IPS DF 6.9 (cell line): ENCODE measurements at regions not wholly inside any gene's neighbourhood (a gene's known extent, or its start where the extent isn't known, plus 50 kb on each side); places are given as distances from the start of the nearest gene placed in this dataset.
"Not testable (repeated sequence)": the region's sequence is repeated elsewhere in the genome, so short reads cannot be mapped to it uniquely, and the experiment has no call there.

Experiments used
- DNase-seq: peaks from one replicate; pipeline ENCODE4 v3.0.0-alpha.2; 2013; ENCODE audit warnings: low read depth, low spot score
- H3K27ac ChIP-seq: one replicate; pipeline ENCODE4 v1.5.1; 2013; ENCODE audit warnings: low read length, control low read depth
- H3K27me3 ChIP-seq: 2 replicates; pipeline ENCODE4 v1.6.1; 2013; ENCODE audit warnings: mild to moderate bottlenecking, low read length; ENCODE audit not compliant: control insufficient read depth, insufficient read depth
- H3K36me3 ChIP-seq: 2 replicates; pipeline ENCODE4 v1.6.1; 2013; ENCODE audit warnings: low read length; ENCODE audit not compliant: control insufficient read depth, insufficient read depth
- H3K4me1 ChIP-seq: 2 replicates; pipeline ENCODE4 v1.6.1; 2013; ENCODE audit warnings: low read length; ENCODE audit not compliant: control insufficient read depth, insufficient read depth
- H3K4me3 ChIP-seq: 2 replicates; pipeline ENCODE4 v1.5.1; 2013; ENCODE audit warnings: mild to moderate bottlenecking, low read length
- H3K9me3 ChIP-seq: 2 replicates; pipeline ENCODE4 v1.6.1; 2013; ENCODE audit warnings: low read length, inconsistent platforms; ENCODE audit not compliant: control insufficient read depth, insufficient read depth
- WGBS: extraction: QIAGEN DNeasy Blood & Tissue Kit; methylation state at CpG from one replicate; pipeline ENCODE4 v1.1.7; 2013; ENCODE audit warnings: mixed read lengths, missing lambda C conversion rate; ENCODE audit not compliant: insufficient read length, insufficient coverage; 5-methylcytosine and 5-hydroxymethylcytosine counted together

DNA sequence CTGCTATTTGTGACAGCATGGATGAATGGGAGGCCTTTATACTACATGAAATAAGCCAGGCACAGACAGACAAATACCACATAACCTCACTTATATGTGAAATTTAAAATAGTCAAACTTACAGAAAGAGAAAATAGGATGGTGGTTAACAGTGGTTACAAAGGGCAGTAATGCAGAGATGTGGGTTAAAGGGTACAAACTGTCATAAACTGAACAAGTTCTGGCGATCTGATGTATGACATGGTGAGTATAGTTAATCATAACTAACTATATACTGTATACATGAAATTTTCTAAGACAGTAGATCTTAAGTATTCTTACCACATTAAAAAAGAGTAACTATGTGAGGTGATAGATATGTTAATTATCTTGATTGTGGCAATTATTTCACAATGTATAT, 558.1 kb upstream of the ZNF804A start:
- Histone ChIP-seq H3K4me3 (no peak overlapping the region), H3K36me3 (no peaks in the 10 kb centered on the region), H3K9me3 (no peaks in the 10 kb centered on the region), H3K27me3 (no peaks in the 10 kb centered on the region), H3K27ac (no peak overlapping the region), H3K4me1 (no peaks in the 10 kb centered on the region)
- no peak for DNase-seq
- WGBS: no CpG with 5 or more reads among the region's 1 CpG

DNA sequence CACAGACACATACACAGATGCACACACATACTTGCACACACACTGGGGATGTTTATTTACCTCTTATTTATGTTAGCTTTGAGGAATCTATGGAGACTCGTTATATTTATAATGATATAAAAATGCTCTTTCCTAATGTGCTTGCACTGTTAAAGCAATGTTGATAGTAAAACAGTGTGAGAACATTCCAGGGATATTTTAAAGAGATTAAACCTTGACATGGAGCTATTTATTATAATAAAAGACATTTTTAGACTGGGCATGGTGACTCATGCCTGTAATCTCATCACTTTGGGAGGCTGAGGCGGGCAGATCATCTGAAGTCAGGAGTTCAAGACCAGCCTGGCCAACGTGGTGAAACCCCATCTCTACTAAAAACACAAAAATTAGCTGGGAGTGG, 557.3 kb upstream of the ZNF804A start:
- no peaks in the 10 kb centered on the region for H3K4me1 ChIP-seq
- no peaks in the 10 kb centered on the region for H3K9me3 ChIP-seq
- H3K27ac ChIP-seq: no peak overlapping the region
- no peaks in the 10 kb centered on the region for H3K36me3 ChIP-seq
- DNase-seq: no peak
- WGBS: no CpG with 5 or more reads among the region's 3 CpGs
- H3K4me3 ChIP-seq: no peak overlapping the region
- H3K27me3 ChIP-seq: no peaks in the 10 kb centered on the region

DNA sequence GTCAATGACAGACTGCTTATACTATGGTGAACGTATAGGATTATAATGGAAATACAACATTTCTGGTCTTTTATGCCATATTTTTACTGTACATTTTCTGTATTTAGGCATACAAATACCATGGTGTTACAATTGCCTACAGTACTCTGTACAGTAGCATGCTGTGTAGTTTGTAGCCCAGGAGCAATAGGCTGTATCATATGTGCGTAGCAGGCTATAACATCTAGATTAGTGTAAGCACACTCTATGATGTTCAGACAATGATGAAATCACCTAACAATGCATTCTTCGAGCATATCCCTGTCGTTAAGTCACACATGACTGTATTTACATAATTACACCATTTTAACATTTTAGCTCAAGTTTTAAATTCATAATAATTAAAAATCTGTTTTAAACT, 556.6 kb upstream of the ZNF804A start:
- no CpG with 5 or more reads among the region's 4 CpGs for WGBS
- Histone ChIP-seq H3K4me3 (no peak overlapping the region), H3K27ac (no peak overlapping the region), H3K9me3 (no peaks in the 10 kb centered on the region), H3K4me1 (no peaks in the 10 kb centered on the region), H3K27me3 (no peaks in the 10 kb centered on the region), H3K36me3 (no peaks in the 10 kb centered on the region)
- DNase-seq: no peak

DNA sequence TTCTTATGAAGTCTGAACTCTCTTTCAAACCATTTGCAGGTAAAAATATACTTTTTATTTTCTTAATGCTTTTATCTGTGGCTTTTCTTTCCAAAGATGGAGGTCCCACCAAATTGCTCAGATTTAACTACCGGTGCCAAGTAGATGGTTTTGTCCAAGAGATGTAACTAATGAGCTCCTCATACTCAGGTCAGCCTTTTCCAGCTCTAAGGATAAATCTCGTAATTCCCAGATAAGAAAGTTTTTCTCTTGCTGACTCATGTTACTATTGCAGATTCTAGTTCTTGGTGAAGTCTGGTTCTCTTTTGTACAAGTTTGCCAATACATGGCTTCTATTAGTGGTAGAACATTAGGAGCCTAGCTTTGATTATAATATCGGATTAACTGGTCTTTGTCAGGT, 550.8 kb upstream of the ZNF804A start:
- no peaks in the 10 kb centered on the region for H3K27me3 ChIP-seq
- no peak for DNase-seq
- no peak overlapping the region for H3K4me3 ChIP-seq
- no peak overlapping the region for H3K27ac ChIP-seq
- no peaks in the 10 kb centered on the region for H3K9me3 ChIP-seq
- no peaks in the 10 kb centered on the region for H3K36me3 ChIP-seq
- WGBS: no CpG with 5 or more reads among the region's 3 CpGs
- no peaks in the 10 kb centered on the region for H3K4me1 ChIP-seq

DNA sequence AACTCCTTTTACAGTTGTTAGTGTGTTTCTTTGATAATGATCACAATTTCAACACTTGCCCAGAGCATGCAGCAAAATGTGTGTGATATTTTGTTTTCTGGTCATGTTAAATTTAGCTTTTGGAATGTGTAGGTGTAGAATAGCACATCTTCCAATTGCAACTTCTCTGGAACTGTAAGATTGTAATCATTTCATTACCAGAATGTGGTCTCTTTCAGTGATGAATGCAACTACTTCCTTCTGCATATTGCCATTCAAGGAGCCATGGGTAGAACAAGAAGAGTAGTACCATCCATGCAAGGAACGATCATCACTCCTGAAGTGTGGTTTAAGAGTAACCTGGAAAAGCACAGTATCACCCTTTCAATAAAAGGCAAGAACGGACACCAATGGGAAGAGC, 548.8 kb upstream of the ZNF804A start:
- Histone ChIP-seq H3K4me3 (no peak overlapping the region), H3K27me3 (no peaks in the 10 kb centered on the region), H3K9me3 (no peaks in the 10 kb centered on the region), H3K4me1 (no peaks in the 10 kb centered on the region), H3K36me3 (no peaks in the 10 kb centered on the region), H3K27ac (no peak overlapping the region)
- whole genome bisulfite sequencing: no CpG with 5 or more reads among the region's 2 CpGs
- DNase-seq: no peak

DNA sequence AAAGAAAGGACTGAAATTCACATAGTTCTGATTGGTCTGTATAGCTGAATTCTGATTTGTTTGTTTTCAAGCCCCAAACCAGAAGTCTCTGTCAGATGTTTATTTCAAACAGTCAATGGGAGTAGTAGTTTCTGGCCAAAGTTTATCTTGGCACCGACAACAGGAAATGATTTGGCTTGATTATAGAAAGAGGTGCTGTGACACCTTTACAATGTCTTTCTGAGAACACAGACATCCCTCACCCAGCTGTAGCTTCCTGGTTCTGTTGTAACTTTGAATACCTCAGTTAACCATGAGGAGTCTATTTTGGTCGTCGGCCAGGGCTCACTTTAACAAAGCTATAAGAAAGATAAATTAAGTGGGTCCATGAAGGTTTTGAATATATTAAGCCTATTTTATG, 545.0 kb upstream of the ZNF804A start:
- no peak for DNase-seq
- Histone ChIP-seq H3K9me3 (no peaks in the 10 kb centered on the region), H3K36me3 (no peaks in the 10 kb centered on the region), H3K4me1 (no peaks in the 10 kb centered on the region), H3K27ac (no peak overlapping the region), H3K4me3 (no peak overlapping the region), H3K27me3 (no peaks in the 10 kb centered on the region)
- no CpG with 5 or more reads among the region's 3 CpGs for WGBS

DNA sequence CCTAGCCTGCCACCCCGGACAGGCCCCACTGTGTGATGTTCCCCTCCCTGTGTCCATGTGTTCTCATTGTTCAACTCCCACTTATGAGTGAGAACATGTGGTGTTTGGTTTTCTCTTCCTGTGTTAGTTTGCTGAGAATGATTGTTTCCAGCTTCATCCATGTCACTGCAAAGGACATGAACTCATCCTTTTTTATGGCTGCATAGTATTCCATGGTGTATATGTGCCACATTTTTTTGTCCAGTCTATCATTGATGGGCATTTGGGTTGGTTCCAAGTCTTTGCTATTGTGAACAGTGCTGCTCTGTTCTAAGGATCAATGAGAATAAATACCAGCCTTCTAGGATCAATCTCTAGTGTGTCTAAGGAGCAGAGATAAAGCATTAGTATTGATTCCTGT, 543.9 kb upstream of the ZNF804A start:
- not testable (repeated sequence) for H3K9me3 ChIP-seq

DNA sequence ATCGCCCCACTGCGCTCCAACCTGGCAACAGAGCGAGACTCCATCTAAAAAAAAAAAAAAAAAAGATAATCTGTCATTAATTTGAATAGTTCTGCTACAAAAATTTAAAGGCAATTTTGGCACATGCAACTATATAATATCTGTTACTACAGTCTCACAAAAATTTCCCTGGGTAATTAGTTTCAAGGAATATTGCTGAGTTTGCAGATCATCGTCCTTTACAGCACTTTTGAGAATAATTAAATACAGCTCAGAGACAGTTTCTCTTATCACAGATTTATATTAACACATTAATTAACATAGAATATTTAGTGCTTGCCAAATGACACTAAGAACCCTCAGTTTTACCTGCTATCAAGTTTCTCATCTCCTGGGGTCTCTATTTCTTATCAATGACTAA, 540.4 kb upstream of the ZNF804A start:
- Histone ChIP-seq H3K27me3 (no peaks in the 10 kb centered on the region), H3K4me3 (no peak overlapping the region), H3K27ac (no peak overlapping the region), H3K4me1 (no peaks in the 10 kb centered on the region), H3K36me3 (no peaks in the 10 kb centered on the region), H3K9me3 (no peaks in the 10 kb centered on the region)
- no CpG with 5 or more reads among the region's 4 CpGs for WGBS
- DNase-seq: no peak

More for the DNA sequence above, 543.9 kb upstream of the ZNF804A start:
- H3K36me3 ChIP-seq, H3K27me3 ChIP-seq, H3K4me3 ChIP-seq, DNase-seq, H3K27ac ChIP-seq, H3K4me1 ChIP-seq: not testable (repeated sequence)
- no CpG with 5 or more reads among the region's 1 CpG for WGBS

DNA sequence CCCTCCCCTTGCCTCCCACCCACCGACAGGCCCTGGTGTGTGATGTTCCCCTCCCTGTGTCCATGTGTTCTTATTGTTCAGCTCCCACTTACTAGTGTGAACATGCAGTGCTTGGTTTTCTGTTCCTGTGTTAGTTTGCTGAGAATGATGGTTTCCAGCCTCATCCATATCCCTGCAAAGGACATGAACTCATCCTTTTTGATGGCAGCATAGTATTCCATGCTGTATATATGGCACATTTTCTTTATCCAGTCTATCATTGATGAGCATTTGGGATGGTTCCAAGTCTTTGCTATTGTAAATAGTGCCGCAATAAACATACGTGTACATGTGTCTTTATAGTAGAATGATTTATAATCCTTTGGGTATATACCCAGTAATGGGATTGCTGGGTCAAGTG, 538.1 kb upstream of the ZNF804A start:
- WGBS: no CpG with 5 or more reads among the region's 3 CpGs
- H3K9me3 ChIP-seq, H3K4me1 ChIP-seq, H3K4me3 ChIP-seq, H3K27ac ChIP-seq, H3K36me3 ChIP-seq, H3K27me3 ChIP-seq, DNase-seq: not testable (repeated sequence)

DNA sequence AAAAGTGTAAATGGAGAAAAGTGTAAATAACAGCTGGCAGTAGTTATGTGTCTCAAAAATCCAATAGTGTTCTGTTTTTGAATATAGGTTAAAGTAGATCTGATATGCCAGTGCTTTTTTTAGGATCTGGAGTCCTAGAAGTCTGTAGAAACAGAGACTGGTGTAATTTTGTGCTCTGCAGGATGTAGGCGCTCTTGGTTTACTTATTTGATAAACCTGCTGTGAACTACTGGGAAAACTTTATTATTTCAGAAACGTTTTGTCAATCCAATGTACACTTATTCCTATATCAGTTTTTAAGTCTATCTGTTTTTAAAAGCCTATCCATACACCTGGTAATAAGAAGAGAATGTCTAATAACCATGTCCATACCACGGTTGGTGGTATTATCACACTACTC, 530.8 kb upstream of the ZNF804A start:
- Histone ChIP-seq H3K4me1 (no peaks in the 10 kb centered on the region), H3K36me3 (no peaks in the 10 kb centered on the region), H3K27ac (no peak overlapping the region), H3K27me3 (no peaks in the 10 kb centered on the region), H3K4me3 (no peak overlapping the region), H3K9me3 (no peaks in the 10 kb centered on the region)
- DNase-seq: no peak
- no CpG with 5 or more reads among the region's 3 CpGs for WGBS

DNA sequence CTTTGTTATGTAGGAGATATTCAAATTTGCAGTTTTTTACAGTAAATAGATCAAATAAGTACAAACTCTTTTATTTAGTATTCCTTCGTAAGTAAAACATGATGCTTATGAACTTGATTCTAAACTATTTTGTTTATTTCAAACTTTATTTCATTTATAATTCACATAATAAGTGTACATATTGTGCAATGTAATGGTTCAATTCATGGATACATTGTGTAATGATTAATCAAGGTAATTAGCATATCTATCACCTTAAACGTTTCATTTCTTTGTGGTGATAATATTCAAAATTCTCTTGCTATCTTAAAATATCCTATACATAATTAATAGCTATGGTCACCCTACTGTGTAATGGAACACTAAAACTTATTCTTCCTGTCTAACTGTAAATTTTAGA, 525.9 kb upstream of the ZNF804A start:
- no peaks in the 10 kb centered on the region for H3K27me3 ChIP-seq
- no peaks in the 10 kb centered on the region for H3K4me1 ChIP-seq
- H3K9me3 ChIP-seq: no peaks in the 10 kb centered on the region
- H3K36me3 ChIP-seq: no peaks in the 10 kb centered on the region
- H3K27ac ChIP-seq: no peak overlapping the region
- no peak for DNase-seq
- no CpG with 5 or more reads among the region's 2 CpGs for WGBS
- H3K4me3 ChIP-seq: no peak overlapping the region
